HG03457 (cell line): ENCODE measurements at regions not wholly inside any gene's neighbourhood (a gene's known extent, or its start where the extent isn't known, plus 50 kb on each side); places are given as distances from the start of the nearest gene placed in this dataset.

Experiments
- ATAC-seq: cut with Tn5 transposase; IDR thresholded peaks from one replicate; pipeline ENCODE4 v1.9.1; 2021; ENCODE audit warnings: moderate number of reproducible peaks; ENCODE audit not compliant: unreplicated experiment

DNA sequence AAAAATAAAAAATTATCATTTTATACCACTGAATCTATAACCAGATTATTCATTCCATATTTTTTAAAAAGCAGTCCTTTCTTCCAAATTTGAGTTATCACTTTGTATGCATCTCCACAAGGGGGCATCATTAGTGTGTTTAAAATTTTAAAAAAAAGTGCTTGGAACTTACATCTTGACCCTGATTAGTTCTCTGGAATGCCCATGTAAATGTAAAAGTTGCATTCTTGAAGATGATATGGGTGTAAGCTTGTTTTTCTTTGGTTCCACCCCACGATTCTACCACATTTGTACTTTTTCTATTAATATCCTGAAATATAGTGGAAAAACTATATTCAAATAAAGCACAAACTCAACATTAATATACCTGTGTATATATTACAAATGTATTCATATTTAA lies 144.9 kb downstream of the ELAPOR2 start:
- ATAC-seq, result no peak
